ENCODE measurements at regions not wholly inside any gene's neighbourhood (a gene's known extent, or its start where the extent isn't known, plus 50 kb on each side); places are given as distances from the start of the nearest gene placed in this dataset.

DNA sequence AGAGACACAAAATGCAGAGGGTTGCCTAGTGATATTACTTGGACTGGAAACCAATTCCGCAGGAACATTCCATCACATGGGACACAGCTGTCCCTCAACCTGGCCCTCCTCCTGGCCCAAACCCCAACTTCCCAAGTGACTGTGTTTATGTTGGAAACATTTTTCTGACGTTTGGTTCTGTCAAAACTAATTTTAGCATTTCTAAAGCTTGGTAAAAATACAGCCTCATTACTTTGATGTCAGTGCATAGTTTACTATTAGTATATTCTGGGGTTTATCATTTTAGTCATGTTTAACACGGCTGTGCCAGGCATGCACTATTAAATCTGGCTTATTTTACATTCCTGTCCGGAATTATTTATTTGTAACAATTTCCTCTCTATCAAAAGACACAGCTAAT is 69.9 kb downstream of the GLI2 start:
- Histone ChIP-seq H3K9me3 (ENCODE audit: low read length) (no peaks in the 10 kb centered on the region), H3K27ac (ENCODE audit: low read length) (no peak overlapping the region), H3K27me3 (ENCODE audit: low read length) (no peaks in the 10 kb centered on the region), H3K79me2 (ENCODE audit: low read length) (no peaks in the 10 kb centered on the region), H4K20me1 (ENCODE audit: low read length) (no peaks in the 10 kb centered on the region), H3K4me2 (ENCODE audit: low read length) (no peak overlapping the region), H3K4me3 (ENCODE audit: low read length) (no peak overlapping the region), H3K9me2 (replicated peaks; ENCODE audit: low read length) (no peaks in the 10 kb centered on the region), H3K4me1 (ENCODE audit: insufficient read depth, low read length) (peaks cover 16% of the 10 kb centered on the region), H2AFZ (ENCODE audit: low read length) (no peak overlapping the region), H3K9ac (ENCODE audit: low read length) (no peak overlapping the region), H3F3A (ENCODE audit: low read length, unreplicated experiment) (no peaks in the 10 kb centered on the region), H3K36me3 (ENCODE audit: low read depth, low read length) (no peaks in the 10 kb centered on the region)
- TF ChIP-seq CTCF (conservative IDR thresholded peaks at IDR 0.05; ENCODE audit: low read depth, low read length) (no peak), EZH2phosphoT487 (IDR thresholded peaks at IDR 0.05; ENCODE audit: borderline replicate concordance, low read length) (no peak), EZH2 (IDR thresholded peaks at IDR 0.05; ENCODE audit: low read length, unreplicated experiment) (no peak)
- CTCF ChIA-PET = no interaction called here
- no TSS peak for BruUV-seq (replicated peaks)
- no peak for DNase-seq
- intact Hi-C loops (cut with micrococcal nuclease) = no loop called here
- POLR2A ChIA-PET (ENCODE audit: unreplicated experiment) = no interaction called here
- no peak for ATAC-seq

DNA sequence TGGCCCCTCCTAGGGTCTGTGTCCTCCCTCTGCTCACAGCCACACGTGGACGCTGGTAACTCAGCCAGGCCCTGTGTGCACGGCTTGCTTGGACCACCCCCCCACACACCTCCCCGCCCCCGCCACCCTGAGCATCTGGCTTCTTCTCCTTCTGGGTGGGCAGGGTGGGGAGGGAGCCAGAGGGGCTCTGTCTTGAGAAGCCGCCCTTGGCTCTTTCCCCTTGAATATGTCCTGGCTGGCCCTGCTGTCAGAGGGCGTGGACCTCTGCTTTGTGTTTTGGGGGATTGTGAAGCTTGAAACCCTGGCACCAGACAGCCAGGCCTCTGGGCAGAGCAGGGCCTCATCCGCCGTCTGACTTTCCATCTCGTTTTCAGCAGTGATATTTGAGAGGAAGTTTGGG is 72.1 kb downstream of the GLI2 start:
- ChIA-PET POLR2A (ENCODE audit: unreplicated experiment) (no interaction called here), CTCF (no interaction called here)
- H3K4me1 ChIP-seq (ENCODE audit: insufficient read depth, low read length) = peaks cover 16% of the 10 kb centered on the region
- ATAC-seq (no peak), DNase-seq (no peak)
- H2AFZ ChIP-seq (ENCODE audit: low read length) = no peak overlapping the region
- intact Hi-C loops (cut with micrococcal nuclease) = no loop called here
- H3K36me3 ChIP-seq (ENCODE audit: low read depth, low read length) = no peaks in the 10 kb centered on the region
- no peaks in the 10 kb centered on the region for H4K20me1 ChIP-seq (ENCODE audit: low read length)
- no peaks in the 10 kb centered on the region for H3F3A ChIP-seq (ENCODE audit: low read length, unreplicated experiment)
- no peak overlapping the region for H3K27ac ChIP-seq (ENCODE audit: low read length)
- no peak overlapping the region for H3K4me3 ChIP-seq (ENCODE audit: low read length)
- BruUV-seq (replicated peaks) = no TSS peak
- TF ChIP-seq EZH2 (IDR thresholded peaks at IDR 0.05; ENCODE audit: low read length, unreplicated experiment) = no peak
- no peak for TF ChIP-seq EZH2phosphoT487 (IDR thresholded peaks at IDR 0.05; ENCODE audit: borderline replicate concordance, low read length)
- TF ChIP-seq CTCF (conservative IDR thresholded peaks at IDR 0.05; ENCODE audit: low read depth, low read length) = no peak
- no peaks in the 10 kb centered on the region for H3K27me3 ChIP-seq (ENCODE audit: low read length)
- no peak overlapping the region for H3K9ac ChIP-seq (ENCODE audit: low read length)
- no peaks in the 10 kb centered on the region for H3K9me3 ChIP-seq (ENCODE audit: low read length)
- no peaks in the 10 kb centered on the region for H3K9me2 ChIP-seq (replicated peaks; ENCODE audit: low read length)
- no peaks in the 10 kb centered on the region for H3K79me2 ChIP-seq (ENCODE audit: low read length)
- no peak overlapping the region for H3K4me2 ChIP-seq (ENCODE audit: low read length)

GRCh38 chr2:120809151-120809550 is 73.5 kb downstream of the GLI2 start:
- H2AFZ ChIP-seq (ENCODE audit: low read length) = no peak overlapping the region
- H3K27me3 ChIP-seq (ENCODE audit: low read length) = no peaks in the 10 kb centered on the region
- intact Hi-C loops (cut with micrococcal nuclease) = no loop called here
- no peaks in the 10 kb centered on the region for H3F3A ChIP-seq (ENCODE audit: low read length, unreplicated experiment)
- CTCF ChIA-PET = no interaction called here
- TF ChIP-seq EZH2 (IDR thresholded peaks at IDR 0.05; ENCODE audit: low read length, unreplicated experiment) (no peak), CTCF (conservative IDR thresholded peaks at IDR 0.05; ENCODE audit: low read depth, low read length) (no peak), EZH2phosphoT487 (IDR thresholded peaks at IDR 0.05; ENCODE audit: borderline replicate concordance, low read length) (no peak)
- peaks cover 3% of the 10 kb centered on the region for H3K4me1 ChIP-seq (ENCODE audit: insufficient read depth, low read length)
- no peaks in the 10 kb centered on the region for H3K9me2 ChIP-seq (replicated peaks; ENCODE audit: low read length)
- H3K9ac ChIP-seq (ENCODE audit: low read length) = no peak overlapping the region
- H3K36me3 ChIP-seq (ENCODE audit: low read depth, low read length) = no peaks in the 10 kb centered on the region
- no peaks in the 10 kb centered on the region for H3K9me3 ChIP-seq (ENCODE audit: low read length)
- no TSS peak for BruUV-seq (replicated peaks)
- no peaks in the 10 kb centered on the region for H4K20me1 ChIP-seq (ENCODE audit: low read length)
- no peaks in the 10 kb centered on the region for H3K79me2 ChIP-seq (ENCODE audit: low read length)
- ATAC-seq = no peak
- DNase-seq = peak; percentile 6
- no peak overlapping the region for H3K4me3 ChIP-seq (ENCODE audit: low read length)
- POLR2A ChIA-PET (ENCODE audit: unreplicated experiment) = no interaction called here
- H3K4me2 ChIP-seq (ENCODE audit: low read length) = no peak overlapping the region
- no peak overlapping the region for H3K27ac ChIP-seq (ENCODE audit: low read length)

Data from PC-3 (cell line).